Astrocyte (in vitro differentiated cells and primary cell): ENCODE measurements at regions not wholly inside any gene's neighbourhood (a gene's known extent, or its start where the extent isn't known, plus 50 kb on each side); places are given as distances from the start of the nearest gene placed in this dataset.

Experiments used
- DNase-seq: peaks from one replicate; pipeline ENCODE4 v3.0.0-alpha.2; 2010; ENCODE audit warnings: low read depth
- FAIRE-seq: peaks from 2 replicates; lab custom pipeline; 2011; peaks lifted over from hg19 to GRCh38; lab: Jason Lieb, UNC
- H2AFZ ChIP-seq: 2 replicates; pipeline ENCODE4 v1.6.0; 2012; ENCODE audit warnings: low read depth, low read length, inconsistent platforms
- H3K27ac ChIP-seq: 2 replicates; pipeline ENCODE4 v1.5.1; 2011; ENCODE audit warnings: low read depth, low read length, inconsistent platforms
- H3K27me3 ChIP-seq: 2 replicates; pipeline ENCODE4 v1.6.0; 2011; ENCODE audit warnings: low read length, inconsistent platforms; ENCODE audit not compliant: insufficient read depth
- H3K36me3 ChIP-seq: 2 replicates; pipeline ENCODE4 v1.5.1; 2011; ENCODE audit warnings: low read length, inconsistent platforms; ENCODE audit not compliant: insufficient read depth
- H3K4me1 ChIP-seq: 2 replicates; pipeline ENCODE4 v1.5.1; 2011; ENCODE audit warnings: low read length, inconsistent platforms; ENCODE audit not compliant: insufficient read depth
- H3K4me2 ChIP-seq: 2 replicates; pipeline ENCODE4 v1.6.0; 2012; ENCODE audit warnings: low read length, inconsistent platforms
- H3K4me3 ChIP-seq: 2 replicates; pipeline ENCODE4 v1.5.1; 2011; ENCODE audit warnings: low read depth, mild to moderate bottlenecking, low read length, inconsistent platforms; ENCODE audit not compliant: insufficient read depth
- H3K79me2 ChIP-seq: 2 replicates; pipeline ENCODE4 v1.6.0; 2012; ENCODE audit warnings: mild to moderate bottlenecking, low read length, inconsistent platforms; ENCODE audit not compliant: insufficient read depth
- H3K9ac ChIP-seq: 2 replicates; pipeline ENCODE4 v1.6.0; 2012; ENCODE audit warnings: mild to moderate bottlenecking, low read length, inconsistent platforms
- H3K9me3 ChIP-seq: 2 replicates; pipeline ENCODE4 v1.5.1; 2012; ENCODE audit warnings: low read depth, mild to moderate bottlenecking, low read length, inconsistent platforms; ENCODE audit not compliant: insufficient read depth
- H4K20me1 ChIP-seq: 2 replicates; pipeline ENCODE4 v1.6.0; 2012; ENCODE audit warnings: low read length, inconsistent platforms; ENCODE audit not compliant: insufficient read depth
- H3K27ac Mint-ChIP-seq: one replicate; pipeline ENCODE4 v1.8.0; 2021; ENCODE audit warnings: mild to moderate bottlenecking, mixed read lengths; ENCODE audit not compliant: unreplicated experiment
- H3K27me3 Mint-ChIP-seq: one replicate; pipeline ENCODE4 v1.8.0; 2021; ENCODE audit warnings: low read depth, mixed read lengths; ENCODE audit not compliant: unreplicated experiment
- H3K36me3 Mint-ChIP-seq: one replicate; pipeline ENCODE4 v1.8.0; 2021; ENCODE audit warnings: low read depth, mixed read lengths; ENCODE audit not compliant: unreplicated experiment
- H3K4me1 Mint-ChIP-seq: one replicate; pipeline ENCODE4 v1.8.0; 2021; ENCODE audit warnings: low read depth, mixed read lengths; ENCODE audit not compliant: unreplicated experiment
- H3K4me3 Mint-ChIP-seq: one replicate; pipeline ENCODE4 v1.8.0; 2021; ENCODE audit warnings: mild to moderate bottlenecking, moderate library complexity, mixed read lengths; ENCODE audit not compliant: unreplicated experiment
- H3K9me3 Mint-ChIP-seq: one replicate; pipeline ENCODE4 v1.8.0; 2021; ENCODE audit warnings: mild to moderate bottlenecking, mixed read lengths; ENCODE audit not compliant: unreplicated experiment
- CTCF ChIP-seq: IDR thresholded peaks from 2 replicates; pipeline ENCODE4 v1.5.1; 2011; ENCODE audit warnings: low read depth, mild to moderate bottlenecking, inconsistent platforms, low read length, moderate library complexity; ENCODE audit not compliant: insufficient read depth
- EZH2 ChIP-seq: IDR thresholded peaks from 2 replicates; pipeline ENCODE4 v1.6.1; 2012; ENCODE audit warnings: mild to moderate bottlenecking, low read length, inconsistent platforms; ENCODE audit not compliant: insufficient read depth

- H3K9ac ChIP-seq: no peak overlapping the region
- FAIRE-seq: no peak
- H3K4me1 Mint-ChIP-seq: no peaks in the 10 kb centered on the region
- H3K27ac ChIP-seq: no peak overlapping the region
- H3K27me3 Mint-ChIP-seq: no peaks in the 10 kb centered on the region
- no peaks in the 10 kb centered on the region for H3K36me3 ChIP-seq
- H3K4me1 ChIP-seq: no peaks in the 10 kb centered on the region
- no peaks in the 10 kb centered on the region for H3K9me3 ChIP-seq
- no peaks in the 10 kb centered on the region for H3K27me3 ChIP-seq
- no peaks in the 10 kb centered on the region for H4K20me1 ChIP-seq
- H3K27ac Mint-ChIP-seq: no peak overlapping the region
- DNase-seq: no peak
- H3K79me2 ChIP-seq: no peaks in the 10 kb centered on the region
- H2AFZ ChIP-seq: no peak overlapping the region
- no peak overlapping the region for H3K4me3 ChIP-seq
- TF ChIP-seq CTCF: no peak
- TF ChIP-seq EZH2: no peak
- H3K4me3 Mint-ChIP-seq: no peak overlapping the region
- H3K4me2 ChIP-seq: no peak overlapping the region
- no peaks in the 10 kb centered on the region for H3K36me3 Mint-ChIP-seq
- no peaks in the 10 kb centered on the region for H3K9me3 Mint-ChIP-seq
These were observed 457.4 kb upstream of the DSEL start for GRCh38 chr18:67973916-67974315.

- Mint-ChIP-seq H3K27me3 (no peaks in the 10 kb centered on the region), H3K36me3 (no peaks in the 10 kb centered on the region), H3K4me3 (no peak overlapping the region), H3K9me3 (no peaks in the 10 kb centered on the region), H3K27ac (no peak overlapping the region), H3K4me1 (no peaks in the 10 kb centered on the region)
- no peaks in the 10 kb centered on the region for H3K9me3 ChIP-seq
- H3K4me1 ChIP-seq: no peaks in the 10 kb centered on the region
- DNase-seq: no peak
- no peaks in the 10 kb centered on the region for H3K27me3 ChIP-seq
- no peak for TF ChIP-seq EZH2
- H3K9ac ChIP-seq: no peak overlapping the region
- no peak for FAIRE-seq
- no peaks in the 10 kb centered on the region for H4K20me1 ChIP-seq
- no peaks in the 10 kb centered on the region for H3K36me3 ChIP-seq
- H3K27ac ChIP-seq: no peak overlapping the region
- no peak overlapping the region for H3K4me3 ChIP-seq
- no peaks in the 10 kb centered on the region for H3K79me2 ChIP-seq
- no peak overlapping the region for H2AFZ ChIP-seq
- H3K4me2 ChIP-seq: no peak overlapping the region
These were observed 452.9 kb upstream of the DSEL start for GRCh38 chr18:67969458-67969857.

- no peaks in the 10 kb centered on the region for H3K36me3 Mint-ChIP-seq
- no peaks in the 10 kb centered on the region for H3K27me3 Mint-ChIP-seq
- H3K9me3 ChIP-seq: no peaks in the 10 kb centered on the region
- no peak overlapping the region for H3K4me3 Mint-ChIP-seq
- TF ChIP-seq CTCF: no peak
- no peak for TF ChIP-seq EZH2
- H3K9ac ChIP-seq: no peak overlapping the region
- no peaks in the 10 kb centered on the region for H3K4me1 Mint-ChIP-seq
- no peak overlapping the region for H3K27ac ChIP-seq
- no peaks in the 10 kb centered on the region for H3K36me3 ChIP-seq
- DNase-seq: no peak
- H3K4me1 ChIP-seq: no peaks in the 10 kb centered on the region
- H3K27ac Mint-ChIP-seq: no peak overlapping the region
- H3K4me3 ChIP-seq: no peak overlapping the region
- H2AFZ ChIP-seq: no peak overlapping the region
- H3K9me3 Mint-ChIP-seq: no peaks in the 10 kb centered on the region
- H3K79me2 ChIP-seq: no peaks in the 10 kb centered on the region
- no peaks in the 10 kb centered on the region for H3K27me3 ChIP-seq
- no peak overlapping the region for H3K4me2 ChIP-seq
- H4K20me1 ChIP-seq: no peaks in the 10 kb centered on the region
- no peak for FAIRE-seq
These were observed 449.7 kb upstream of the DSEL start for GRCh38 chr18:67966224-67966623.
